NCI-H2196 treated with DMSO at 0.1 percent for 48 hours (cell line): ENCODE measurements at regions not wholly inside any gene's neighbourhood (a gene's known extent, or its start where the extent isn't known, plus 50 kb on each side); places are given as distances from the start of the nearest gene placed in this dataset.

ENCODE experiments used
- DNase-seq: peaks from one replicate; lab custom pipeline; 2025; ENCODE audit not compliant: unreplicated experiment; lab: John Stamatoyannopoulos, UW

- DNase-seq: peak; percentile 68
These were observed 140.8 kb upstream of the PTPN1 start for GRCh38 chr20:50369225-50370035.

GRCh38 chr20:50370036-50370566 lies 140.1 kb upstream of the PTPN1 start:
- no peak for DNase-seq

GRCh38 chr20:50371878-50372769 lies 138.1 kb upstream of the PTPN1 start:
- DNase-seq: peak; percentile 45

- DNase-seq: peak; percentile 27
These were observed 137.5 kb upstream of the PTPN1 start for GRCh38 chr20:50372770-50373088.

- DNase-seq: no peak
These were observed 136.4 kb upstream of the PTPN1 start for GRCh38 chr20:50373674-50374286.

GRCh38 chr20:50374541-50375078 lies 135.6 kb upstream of the PTPN1 start:
- no peak for DNase-seq

GRCh38 chr20:50376179-50376887 lies 133.8 kb upstream of the PTPN1 start:
- DNase-seq: no peak

- no peak for DNase-seq
These were observed 133.2 kb upstream of the PTPN1 start for GRCh38 chr20:50376888-50377459.

GRCh38 chr20:50378170-50379000 lies 131.8 kb upstream of the PTPN1 start:
- no peak for DNase-seq

GRCh38 chr20:50379049-50379990 lies 130.9 kb upstream of the PTPN1 start:
- no peak for DNase-seq

- DNase-seq: no peak
These were observed 130.0 kb upstream of the PTPN1 start for GRCh38 chr20:50379991-50380696.

- DNase-seq: no peak
These were observed 129.5 kb upstream of the PTPN1 start for GRCh38 chr20:50380697-50381040.

- no peak for DNase-seq
These were observed 129.0 kb upstream of the PTPN1 start for GRCh38 chr20:50381075-50381732.

GRCh38 chr20:50381771-50382593 lies 128.2 kb upstream of the PTPN1 start:
- DNase-seq: no peak

GRCh38 chr20:50385733-50386640 lies 124.2 kb upstream of the PTPN1 start:
- DNase-seq: no peak

GRCh38 chr20:50386641-50386960 lies 123.6 kb upstream of the PTPN1 start:
- DNase-seq: no peak
